SK-N-SH treated with all-trans-retinoic acid at 6 μM for 48 hours (cell line): ENCODE measurements at regions not wholly inside any gene's neighbourhood (a gene's known extent, or its start where the extent isn't known, plus 50 kb on each side); places are given as distances from the start of the nearest gene placed in this dataset.

Experiments used
- ATAC-seq: fragments of 200-7000 bp; cut with Tn5 transposase; 3 replicates; pipeline ENCODE4 v1.9.1; 2020; ENCODE audit warnings: mild to moderate bottlenecking, moderate library complexity
- ARNTL ChIP-seq: fragments of 450-650 bp; formaldehyde crosslinking; IDR thresholded peaks from 2 replicates; pipeline ENCODE4 v1.5.0; 2020; ENCODE audit warnings: low read depth, mild to moderate bottlenecking, moderate library complexity, borderline replicate concordance
- BACH2 ChIP-seq: fragments of 250-450 bp; sonication (Bioruptor Pico); IDR thresholded peaks from 2 replicates; pipeline ENCODE4 v1.9.0; 2021; ENCODE audit warnings: mild to moderate bottlenecking, borderline replicate concordance
- CREB5 ChIP-seq: fragments of 250-450 bp; sonication (Bioruptor Pico); IDR thresholded peaks from 2 replicates; pipeline ENCODE4 v1.5.1; 2020; ENCODE audit warnings: low read depth, mild to moderate bottlenecking, moderate library complexity
- CSRNP3 ChIP-seq: fragments of 250-450 bp; sonication (Bioruptor Pico); IDR thresholded peaks from 2 replicates; pipeline ENCODE4 v1.5.1; 2021; ENCODE audit warnings: mild to moderate bottlenecking, moderate library complexity
- ESRRG ChIP-seq: fragments of 250-450 bp; sonication (Bioruptor Pico); IDR thresholded peaks from 2 replicates; pipeline ENCODE4 v1.6.1; 2021; ENCODE audit warnings: mild to moderate bottlenecking
- GLIS3 ChIP-seq: fragments of 250-450 bp; sonication (Bioruptor Pico); IDR thresholded peaks from 2 replicates; pipeline ENCODE4 v1.5.0; 2020; ENCODE audit warnings: mild to moderate bottlenecking, moderate library complexity
- ISL1 ChIP-seq: fragments of 250-450 bp; sonication (Bioruptor Pico); IDR thresholded peaks from 2 replicates; pipeline ENCODE4 v2.1.2; 2022; ENCODE audit warnings: mild to moderate bottlenecking, moderate library complexity
- OSR1 ChIP-seq: fragments of 250-450 bp; sonication (Bioruptor Pico); IDR thresholded peaks from 2 replicates; pipeline ENCODE4 v1.8.0; 2022; ENCODE audit warnings: moderate library complexity, mild to moderate bottlenecking, inconsistent platforms
- PATZ1 ChIP-seq: fragments of 250-450 bp; sonication (Bioruptor Pico); IDR thresholded peaks from 2 replicates; pipeline ENCODE4 v1.8.0; 2020; ENCODE audit warnings: mild to moderate bottlenecking, moderate library complexity, borderline replicate concordance
- POU6F1 ChIP-seq: fragments of 250-450 bp; sonication (Bioruptor Pico); IDR thresholded peaks from 2 replicates; pipeline ENCODE4 v1.8.0; 2021; ENCODE audit warnings: low read depth, mild to moderate bottlenecking, moderate library complexity, borderline replicate concordance
- PPARA ChIP-seq: fragments of 250-450 bp; sonication (Bioruptor Pico); IDR thresholded peaks from 2 replicates; pipeline ENCODE4 v1.5.0; 2020; ENCODE audit warnings: mild to moderate bottlenecking, borderline replicate concordance
- RARB ChIP-seq: fragments of 250-450 bp; sonication (Bioruptor Pico); IDR thresholded peaks from 2 replicates; pipeline ENCODE4 v1.8.0; 2021; ENCODE audit warnings: mild to moderate bottlenecking, moderate library complexity
- TCF4 ChIP-seq: fragments of 250-450 bp; sonication (Bioruptor Pico); IDR thresholded peaks from 2 replicates; pipeline ENCODE4 v1.8.0; 2021; ENCODE audit warnings: mild to moderate bottlenecking, moderate library complexity, borderline replicate concordance
- TOX ChIP-seq: fragments of 250-450 bp; sonication (Bioruptor Pico); IDR thresholded peaks from 2 replicates; pipeline ENCODE4 v1.8.0; 2021; ENCODE audit warnings: mild to moderate bottlenecking, moderate library complexity, borderline replicate concordance
- TSHZ2 ChIP-seq: fragments of 250-450 bp; sonication (Bioruptor Pico); IDR thresholded peaks from 2 replicates; pipeline ENCODE4 v1.5.0; 2020; ENCODE audit warnings: mild to moderate bottlenecking, moderate library complexity
- ZC3H10 ChIP-seq: fragments of 250-450 bp; sonication (Bioruptor Pico); IDR thresholded peaks from 2 replicates; pipeline ENCODE4 v1.5.1; 2021; ENCODE audit warnings: mild to moderate bottlenecking, moderate library complexity
- ZFP3 ChIP-seq: fragments of 250-450 bp; sonication (Bioruptor Pico); IDR thresholded peaks from 2 replicates; pipeline ENCODE4 v1.5.0; 2020; ENCODE audit warnings: mild to moderate bottlenecking, moderate library complexity
- ZFP30 ChIP-seq: fragments of 450-650 bp; formaldehyde crosslinking; IDR thresholded peaks from 2 replicates; pipeline ENCODE4 v1.5.0; 2022; ENCODE audit warnings: mild to moderate bottlenecking, moderate library complexity
- ZNF565 ChIP-seq: fragments of 450-650 bp; formaldehyde crosslinking; conservative IDR thresholded peaks from 2 replicates; pipeline ENCODE4 v1.5.0; 2020; ENCODE audit warnings: low read depth, mild to moderate bottlenecking, moderate library complexity
- ZNF70 ChIP-seq: fragments of 450-650 bp; formaldehyde crosslinking; IDR thresholded peaks from 2 replicates; pipeline ENCODE4 v1.5.0; 2020; ENCODE audit warnings: mild to moderate bottlenecking, moderate library complexity

GRCh38 chr5:40333459-40334241 is 346.1 kb upstream of the PTGER4 start:
- no peak for ATAC-seq
- TF ChIP-seq POU6F1 (no peak), ZNF70 (CRISPR knock-in tag) (no peak), ZC3H10 (CRISPR knock-in tag) (no peak), GLIS3 (CRISPR knock-in tag) (no peak), TOX (no peak), ARNTL (no peak), ZFP3 (CRISPR knock-in tag) (no peak), TSHZ2 (CRISPR knock-in tag) (no peak), ESRRG (CRISPR knock-in tag) (no peak), OSR1 (no peak), CREB5 (no peak), ISL1 (CRISPR knock-in tag) (no peak), TCF4 (no peak), CSRNP3 (CRISPR knock-in tag) (no peak), ZNF565 (CRISPR knock-in tag) (no peak), PPARA (CRISPR knock-in tag) (no peak), PATZ1 (CRISPR knock-in tag) (no peak), RARB (CRISPR knock-in tag) (no peak)

GRCh38 chr5:40332970-40333369 is 346.7 kb upstream of the PTGER4 start:
- no peak for ATAC-seq
- no peak for TF ChIP-seq TOX
- TF ChIP-seq PATZ1 (CRISPR knock-in tag) = no peak
- TF ChIP-seq ZNF70 (CRISPR knock-in tag) = no peak
- TF ChIP-seq POU6F1 = no peak
- TF ChIP-seq ZNF565 (CRISPR knock-in tag) = no peak
- no peak for TF ChIP-seq ARNTL
- TF ChIP-seq CSRNP3 (CRISPR knock-in tag) = no peak
- no peak for TF ChIP-seq CREB5
- TF ChIP-seq BACH2 = no peak
- TF ChIP-seq ZFP30 (CRISPR knock-in tag) = no peak
- no peak for TF ChIP-seq TCF4
- TF ChIP-seq ISL1 (CRISPR knock-in tag) = no peak
- TF ChIP-seq PPARA (CRISPR knock-in tag) = no peak
